Activated CD4-positive, alpha-beta T cell treated with anti-CD3 and anti-CD28 coated beads for 1 hour (primary cell): ENCODE measurements at regions not wholly inside any gene's neighbourhood (a gene's known extent, or its start where the extent isn't known, plus 50 kb on each side); places are given as distances from the start of the nearest gene placed in this dataset.

Experiments used
- DNase-seq: peaks from one replicate; pipeline ENCODE4 v3.0.0-alpha.2; 2020

GRCh38 chr10:10462151-10462941 is 555.3 kb upstream of the CELF2 start:
- no peak for DNase-seq

GRCh38 chr10:10471758-10472157 is 545.9 kb upstream of the CELF2 start:
- no peak for DNase-seq

- DNase-seq: no peak
Observed at GRCh38 chr10:10475812-10476211, 541.9 kb upstream of the CELF2 start.

GRCh38 chr10:10477844-10478243 is 539.8 kb upstream of the CELF2 start:
- DNase-seq: no peak

- DNase-seq: no peak
Observed at GRCh38 chr10:10479465-10479864, 538.2 kb upstream of the CELF2 start.

GRCh38 chr10:10482613-10483012 is 535.1 kb upstream of the CELF2 start:
- DNase-seq: no peak

GRCh38 chr10:10489076-10489475 is 528.6 kb upstream of the CELF2 start:
- no peak for DNase-seq

GRCh38 chr10:10489805-10490571 is 527.7 kb upstream of the CELF2 start:
- no peak for DNase-seq

- no peak for DNase-seq
Observed at GRCh38 chr10:10490581-10490980, 527.1 kb upstream of the CELF2 start.

GRCh38 chr10:10492420-10492819 is 525.3 kb upstream of the CELF2 start:
- no peak for DNase-seq

GRCh38 chr10:10493833-10494232 is 523.8 kb upstream of the CELF2 start:
- no peak for DNase-seq

GRCh38 chr10:10497245-10497644 is 520.4 kb upstream of the CELF2 start:
- no peak for DNase-seq

- no peak for DNase-seq
Observed at GRCh38 chr10:10498781-10499180, 518.9 kb upstream of the CELF2 start.

- DNase-seq: no peak
Observed at GRCh38 chr10:10499839-10500238, 517.8 kb upstream of the CELF2 start.

- DNase-seq: no peak
Observed at GRCh38 chr10:10500937-10501336, 516.7 kb upstream of the CELF2 start.

- no peak for DNase-seq
Observed at GRCh38 chr10:10503772-10504171, 513.9 kb upstream of the CELF2 start.

- DNase-seq: no peak
Observed at GRCh38 chr10:10508211-10508610, 509.5 kb upstream of the CELF2 start.

GRCh38 chr10:10510179-10510578 is 507.5 kb upstream of the CELF2 start:
- no peak for DNase-seq

- no peak for DNase-seq
Observed at GRCh38 chr10:10513067-10513466, 504.6 kb upstream of the CELF2 start.

GRCh38 chr10:10513898-10514297 is 503.8 kb upstream of the CELF2 start:
- no peak for DNase-seq

GRCh38 chr10:10514797-10515196 is 502.9 kb upstream of the CELF2 start:
- no peak for DNase-seq

GRCh38 chr10:10515479-10516204 is 502.0 kb upstream of the CELF2 start:
- no peak for DNase-seq

- no peak for DNase-seq
Observed at GRCh38 chr10:10516346-10517130, 501.1 kb upstream of the CELF2 start.
